ENCODE measurements at regions not wholly inside any gene's neighbourhood (a gene's known extent, or its start where the extent isn't known, plus 50 kb on each side); places are given as distances from the start of the nearest gene placed in this dataset.

GRCh38 chr19:30881930-30882329, 467.3 kb downstream of the TSHZ3 start:
- Histone ChIP-seq H3K4me2 (no peak overlapping the region), H3F3A (ENCODE audit: low read depth) (peaks cover 5% of the 10 kb centered on the region), H3K36me3 (no peaks in the 10 kb centered on the region), H3K27me3 (no peaks in the 10 kb centered on the region), H3K4me3 (no peak overlapping the region), H2AFZ (replicated peaks) (no peak overlapping the region), H3K9me3 (ENCODE audit: low read depth) (no peaks in the 10 kb centered on the region), H3K27ac (no peak overlapping the region), H3K9ac (no peak overlapping the region), H3K79me2 (ENCODE audit: low read depth) (no peaks in the 10 kb centered on the region), H3K4me1 (peaks cover 9% of the 10 kb centered on the region), H4K20me1 (ENCODE audit: low read depth) (no peaks in the 10 kb centered on the region)
- H3K36me3 Mint-ChIP-seq = no peaks in the 10 kb centered on the region
- H3K4me3 Mint-ChIP-seq = no peak overlapping the region
- no peak for DNase-seq (ENCODE audit: low spot score)
- no peak for TF ChIP-seq EZH2phosphoT487 (IDR thresholded peaks at IDR 0.05)
- TF ChIP-seq EZH2 (IDR thresholded peaks at IDR 0.05) = no peak
- TF ChIP-seq CTCF (IDR thresholded peaks at IDR 0.05) = no peak
- peaks cover 3% of the 10 kb centered on the region for H3K4me1 Mint-ChIP-seq
- H3K9me3 Mint-ChIP-seq = no peaks in the 10 kb centered on the region
- no peaks in the 10 kb centered on the region for H3K27me3 Mint-ChIP-seq (ENCODE audit: insufficient read depth, low read depth)
- no peak overlapping the region for H3K27ac Mint-ChIP-seq

GRCh38 chr19:30881281-30881680, 468.0 kb downstream of the TSHZ3 start:
- no peak overlapping the region for H3K27ac ChIP-seq
- H4K20me1 ChIP-seq (ENCODE audit: low read depth) = no peaks in the 10 kb centered on the region
- no peaks in the 10 kb centered on the region for H3K79me2 ChIP-seq (ENCODE audit: low read depth)
- H3K4me3 ChIP-seq = no peak overlapping the region
- H3K36me3 ChIP-seq = no peaks in the 10 kb centered on the region
- H3K9ac ChIP-seq = no peak overlapping the region
- Mint-ChIP-seq H3K4me1 (peaks cover 3% of the 10 kb centered on the region), H3K4me3 (no peak overlapping the region), H3K9me3 (no peaks in the 10 kb centered on the region), H3K27me3 (ENCODE audit: insufficient read depth, low read depth) (no peaks in the 10 kb centered on the region), H3K36me3 (no peaks in the 10 kb centered on the region), H3K27ac (no peak overlapping the region)
- no peak overlapping the region for H3K4me2 ChIP-seq
- H3K9me3 ChIP-seq (ENCODE audit: low read depth) = no peaks in the 10 kb centered on the region
- DNase-seq (ENCODE audit: low spot score) = no peak
- no peaks in the 10 kb centered on the region for H3K27me3 ChIP-seq
- no peak for TF ChIP-seq EZH2 (IDR thresholded peaks at IDR 0.05)
- TF ChIP-seq CTCF (IDR thresholded peaks at IDR 0.05) = no peak
- no peak for TF ChIP-seq EZH2phosphoT487 (IDR thresholded peaks at IDR 0.05)
- peaks cover 5% of the 10 kb centered on the region for H3F3A ChIP-seq (ENCODE audit: low read depth)
- H3K4me1 ChIP-seq = peaks cover 9% of the 10 kb centered on the region
- H2AFZ ChIP-seq (replicated peaks) = no peak overlapping the region

GRCh38 chr19:30880551-30880950, 468.7 kb downstream of the TSHZ3 start:
- Histone ChIP-seq H3K27me3 (no peaks in the 10 kb centered on the region), H3K9ac (no peak overlapping the region), H3K9me3 (ENCODE audit: low read depth) (no peaks in the 10 kb centered on the region), H3K36me3 (no peaks in the 10 kb centered on the region), H3F3A (ENCODE audit: low read depth) (peaks cover 5% of the 10 kb centered on the region), H3K27ac (no peak overlapping the region), H3K79me2 (ENCODE audit: low read depth) (no peaks in the 10 kb centered on the region), H4K20me1 (ENCODE audit: low read depth) (no peaks in the 10 kb centered on the region), H3K4me2 (no peak overlapping the region), H3K4me3 (no peak overlapping the region), H3K4me1 (peaks cover 9% of the 10 kb centered on the region), H2AFZ (replicated peaks) (no peak overlapping the region)
- Mint-ChIP-seq H3K9me3 (no peaks in the 10 kb centered on the region), H3K27ac (no peak overlapping the region), H3K4me3 (no peak overlapping the region), H3K36me3 (no peaks in the 10 kb centered on the region), H3K27me3 (ENCODE audit: insufficient read depth, low read depth) (no peaks in the 10 kb centered on the region), H3K4me1 (peaks cover 3% of the 10 kb centered on the region)
- TF ChIP-seq CTCF (IDR thresholded peaks at IDR 0.05) (no peak), EZH2phosphoT487 (IDR thresholded peaks at IDR 0.05) (no peak), EZH2 (IDR thresholded peaks at IDR 0.05) (no peak)
- no peak for DNase-seq (ENCODE audit: low spot score)

Data from neural progenitor cell (in vitro differentiated cells).